NCI-H128 (cell line): ENCODE measurements at regions not wholly inside any gene's neighbourhood (a gene's known extent, or its start where the extent isn't known, plus 50 kb on each side); places are given as distances from the start of the nearest gene placed in this dataset.

Experiments
- DNase-seq: peaks from one replicate; lab custom pipeline; 2025; ENCODE audit not compliant: unreplicated experiment; lab: John Stamatoyannopoulos, UW

DNA sequence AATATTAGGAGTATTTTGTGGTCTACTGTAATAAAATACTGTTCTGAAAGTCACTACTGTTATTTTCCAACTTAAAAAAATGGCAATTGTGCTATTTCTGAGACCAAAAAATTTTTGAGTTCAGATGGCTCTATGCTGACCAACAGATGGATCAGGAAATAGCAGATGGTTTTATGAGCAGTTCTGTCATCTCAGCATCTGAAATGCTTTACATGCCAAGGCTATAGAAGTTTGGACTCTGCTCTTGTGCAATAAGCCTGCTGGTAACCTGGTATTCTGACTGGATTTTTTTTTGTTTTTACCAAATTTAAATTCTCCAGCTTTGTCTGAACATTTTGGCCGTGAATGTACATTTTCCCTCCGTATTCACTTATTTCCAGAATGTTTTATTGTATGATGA lies 1127.5 kb downstream of the GRIK2 start:
- DNase-seq, result no peak

DNA sequence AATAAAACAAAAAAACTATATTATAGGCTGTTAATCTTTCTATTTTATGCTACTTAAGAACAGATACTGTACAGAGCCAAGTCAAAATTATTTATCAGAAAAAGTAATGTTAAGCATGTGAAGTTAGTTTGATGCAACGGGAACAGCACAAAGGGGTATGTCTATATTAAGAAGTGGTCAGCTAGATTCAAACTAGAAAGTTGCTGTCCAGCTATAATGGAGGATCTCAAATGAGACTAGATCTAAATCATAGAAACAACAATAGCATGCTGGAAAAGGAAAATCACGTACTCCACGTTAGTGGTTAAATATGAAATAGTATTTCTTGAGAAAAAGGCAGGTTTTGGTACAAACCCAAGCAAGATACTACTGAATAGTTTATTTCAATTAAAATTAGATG lies 1124.0 kb downstream of the GRIK2 start:
- no peak for DNase-seq

DNA sequence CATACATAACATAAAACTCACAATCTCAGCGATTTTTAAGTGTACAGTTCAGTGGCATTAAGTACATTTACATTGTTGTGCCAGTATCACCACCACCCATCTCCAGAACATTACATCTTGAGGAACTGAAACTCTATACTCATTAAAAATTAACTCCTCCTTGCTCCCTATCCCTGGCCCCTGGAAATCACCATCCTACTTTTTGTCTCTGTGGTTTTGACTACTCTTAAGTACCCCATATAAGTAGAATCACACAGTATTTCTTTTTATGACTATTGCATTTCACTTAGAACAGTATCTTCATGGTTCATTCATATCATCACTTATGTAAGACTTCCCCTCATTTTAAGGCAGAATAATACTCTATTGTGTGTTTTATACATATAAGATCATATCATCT lies 1108.1 kb downstream of the GRIK2 start:
- no peak for DNase-seq

DNA sequence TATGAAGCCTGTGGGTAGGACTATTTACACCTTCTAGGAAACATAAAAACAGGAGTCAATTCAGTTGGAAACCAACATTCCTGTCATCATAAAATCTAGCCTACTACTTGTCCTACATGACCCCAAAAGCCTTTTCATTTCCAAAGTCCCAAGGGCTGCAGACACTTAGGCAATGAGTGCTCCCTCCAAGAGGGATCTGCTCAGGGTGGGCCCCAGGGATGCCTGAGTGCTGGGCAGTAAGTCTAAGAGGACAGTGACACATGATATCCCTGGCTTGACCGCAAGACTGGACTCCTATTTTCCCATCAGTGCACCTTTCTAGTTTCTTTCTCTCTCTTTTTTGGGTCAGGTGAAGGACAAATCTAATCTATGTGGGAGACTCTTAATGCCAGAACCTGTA lies 1101.3 kb downstream of the GRIK2 start:
- DNase-seq, result no peak

DNA sequence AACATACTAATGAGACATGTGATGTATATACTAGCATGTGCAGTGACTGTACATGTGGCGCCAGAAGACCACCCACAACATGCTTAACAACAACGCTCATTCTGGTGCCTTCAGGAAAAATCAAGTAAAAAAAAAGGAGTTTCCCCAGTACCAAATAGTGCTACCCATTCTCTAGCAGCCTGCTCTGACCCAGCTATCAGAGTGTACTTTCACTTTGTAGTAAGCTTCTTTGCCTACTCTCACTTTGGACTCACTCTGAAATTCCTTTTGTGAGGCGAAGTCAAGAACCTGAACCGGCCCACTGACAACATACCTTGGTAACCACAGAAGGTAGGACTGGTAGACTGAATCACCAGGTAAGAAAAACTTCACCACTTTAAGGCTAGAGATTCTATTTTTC lies 1100.0 kb downstream of the GRIK2 start:
- DNase-seq, result no peak

DNA sequence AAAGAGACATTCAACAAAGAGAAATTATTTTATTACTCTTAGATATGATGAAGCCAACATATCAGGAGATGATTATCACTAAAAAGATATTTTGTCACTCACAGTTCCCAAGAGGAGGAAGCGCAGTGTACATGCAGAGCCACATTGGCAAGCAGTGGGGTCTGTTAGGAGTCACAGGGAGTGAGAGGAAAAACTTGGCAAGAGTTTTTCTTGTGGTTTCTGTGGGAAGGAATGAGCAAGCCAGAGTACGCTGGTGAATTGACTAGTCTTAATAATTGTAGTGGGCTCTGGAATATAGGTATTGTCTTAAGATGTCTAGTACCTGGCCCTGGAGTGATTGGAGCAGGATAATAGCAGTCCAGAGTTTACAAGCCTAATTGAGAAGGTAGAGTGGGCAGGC lies 1095.2 kb downstream of the GRIK2 start:
- DNase-seq, result no peak

DNA sequence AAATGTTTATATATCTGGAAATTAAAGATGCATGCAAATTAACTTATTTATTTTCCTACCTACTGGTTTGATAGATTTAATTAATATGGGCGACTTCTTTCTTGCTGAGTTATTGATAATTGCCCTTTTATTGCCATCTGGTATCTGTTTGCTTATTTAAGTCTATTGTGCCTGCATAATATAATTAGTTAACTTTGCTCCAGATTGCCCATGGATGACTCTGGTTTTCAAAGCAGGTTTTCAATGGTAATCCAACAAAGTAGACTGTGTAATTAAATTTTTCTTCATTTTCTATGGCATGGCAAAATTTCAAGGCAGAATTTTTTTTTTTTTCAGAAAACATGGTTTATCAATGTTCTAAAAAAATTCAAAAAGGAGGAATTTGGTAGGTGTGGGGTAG lies 1092.0 kb downstream of the GRIK2 start:
- DNase-seq, result no peak

DNA sequence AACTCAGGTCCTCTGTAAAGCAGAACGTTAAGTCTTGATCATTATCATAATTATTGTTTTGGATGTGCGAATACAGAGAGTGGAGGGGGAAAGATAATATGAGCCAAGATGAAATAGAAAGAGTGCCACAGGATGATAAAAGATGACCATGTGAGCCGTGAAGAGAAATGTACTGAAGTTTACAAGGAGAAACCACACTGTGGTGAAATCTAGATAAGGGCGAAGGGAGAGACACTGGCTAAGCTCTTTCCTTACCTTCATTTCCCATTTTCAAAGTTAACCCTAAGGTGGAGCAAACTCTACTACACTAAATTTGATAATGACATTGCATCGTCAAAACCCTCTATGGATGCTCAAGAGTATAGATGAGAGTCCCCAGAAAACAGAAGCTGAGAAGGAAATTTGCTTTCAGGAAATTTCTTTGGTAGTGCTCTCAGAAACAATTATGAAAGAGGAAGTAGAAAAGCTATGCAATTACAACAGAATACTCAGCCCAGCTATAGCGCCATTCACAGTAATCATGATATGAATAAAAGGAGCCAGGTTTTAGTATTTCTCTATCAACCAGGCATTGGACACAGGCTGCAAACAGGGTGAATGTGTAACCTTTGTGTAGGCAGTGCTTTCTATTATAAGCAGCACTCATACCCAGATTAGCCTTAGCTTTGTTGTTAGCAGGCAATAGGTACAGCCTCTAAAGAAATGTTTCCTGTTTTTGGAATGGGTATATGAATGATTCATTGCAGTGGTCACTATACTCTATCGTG lies 1080.7 kb downstream of the GRIK2 start:
- no peak for DNase-seq

DNA sequence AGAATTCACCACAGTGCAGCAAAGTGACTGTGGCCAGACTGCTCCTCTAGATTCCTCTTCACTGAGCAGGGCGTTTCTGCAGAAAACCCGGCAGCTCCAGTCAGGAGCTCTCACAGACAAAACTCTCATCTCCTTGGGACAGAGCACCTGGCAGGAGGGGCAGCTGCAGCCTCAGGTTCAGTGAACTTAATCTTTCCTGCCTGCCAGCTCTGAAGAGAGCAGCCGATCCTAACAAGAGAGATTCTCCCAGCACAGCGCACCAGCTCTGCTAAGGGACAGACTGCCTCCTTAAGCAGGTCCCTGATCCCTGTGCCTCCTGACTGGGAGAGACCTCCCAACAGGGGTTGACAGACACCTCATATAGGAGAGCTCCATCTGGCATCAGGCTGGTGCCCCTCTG lies 1065.5 kb downstream of the GRIK2 start:
- DNase-seq, result no peak

DNA sequence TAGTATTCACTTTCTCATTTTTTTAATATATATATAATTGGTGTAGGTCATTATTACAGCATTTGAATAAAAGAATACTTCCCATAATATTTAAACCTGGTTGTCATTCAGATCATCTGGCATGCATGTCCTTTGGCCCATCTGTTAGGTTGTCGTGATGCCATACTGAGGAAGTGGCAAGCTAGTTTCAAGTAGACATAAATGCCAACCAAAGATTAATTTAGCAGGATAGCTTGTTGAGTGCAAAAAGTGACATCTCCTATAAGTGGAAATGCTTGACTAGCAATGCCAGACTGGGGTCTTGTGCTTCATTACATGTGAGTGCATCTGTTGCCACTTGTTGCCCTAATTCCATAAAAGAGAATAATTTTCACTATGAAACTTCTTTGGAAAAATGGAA lies 1044.7 kb downstream of the GRIK2 start:
- DNase-seq, result no peak

DNA sequence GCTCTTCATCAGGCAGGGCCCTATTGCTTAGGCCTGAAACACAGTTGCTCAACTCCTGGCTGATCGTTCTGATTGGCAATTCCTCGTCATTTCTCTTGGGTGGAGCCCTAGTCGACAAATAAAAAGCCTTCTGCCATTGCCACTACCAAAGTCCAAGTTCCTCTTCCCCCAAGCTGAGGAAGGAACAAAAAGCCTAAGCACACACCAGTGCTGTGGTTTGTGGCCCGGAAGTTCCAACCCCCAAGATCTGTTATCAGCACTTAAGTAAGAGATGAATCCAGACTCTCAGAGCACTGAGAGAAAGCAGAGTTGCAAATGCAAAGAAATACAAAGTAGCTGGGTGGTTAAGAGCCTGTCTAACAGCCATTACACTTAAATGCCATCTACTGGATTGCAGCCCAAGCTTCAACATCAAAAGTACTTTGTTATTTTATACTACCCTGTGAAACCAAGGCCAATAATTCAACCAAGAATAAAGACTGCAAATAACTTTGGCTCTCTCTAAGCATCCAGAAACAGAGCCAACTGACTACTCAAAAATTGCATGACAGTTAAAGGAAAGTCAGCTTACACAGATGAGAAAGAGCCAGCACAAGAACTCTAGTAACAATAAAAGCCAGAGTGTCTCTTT lies 1024.0 kb downstream of the GRIK2 start:
- no peak for DNase-seq

DNA sequence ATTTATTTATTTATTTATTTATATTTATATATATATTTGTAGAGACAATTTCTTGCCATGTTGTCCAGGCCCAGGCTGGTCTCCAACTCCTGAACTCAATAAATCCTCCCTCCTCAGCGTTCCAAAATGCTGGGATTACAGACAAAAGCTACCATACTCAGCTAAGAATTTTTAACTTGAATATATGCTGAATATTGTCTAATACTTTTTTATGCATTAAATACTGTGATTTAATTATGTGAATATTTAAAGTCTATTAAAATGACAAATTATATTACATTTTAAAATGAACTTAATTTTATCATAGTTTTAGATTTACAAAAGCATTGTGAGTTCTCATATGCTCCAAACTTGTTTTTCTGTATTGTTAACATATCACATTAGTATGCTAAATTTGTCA lies 1022.4 kb downstream of the GRIK2 start:
- DNase-seq, result no peak

DNA sequence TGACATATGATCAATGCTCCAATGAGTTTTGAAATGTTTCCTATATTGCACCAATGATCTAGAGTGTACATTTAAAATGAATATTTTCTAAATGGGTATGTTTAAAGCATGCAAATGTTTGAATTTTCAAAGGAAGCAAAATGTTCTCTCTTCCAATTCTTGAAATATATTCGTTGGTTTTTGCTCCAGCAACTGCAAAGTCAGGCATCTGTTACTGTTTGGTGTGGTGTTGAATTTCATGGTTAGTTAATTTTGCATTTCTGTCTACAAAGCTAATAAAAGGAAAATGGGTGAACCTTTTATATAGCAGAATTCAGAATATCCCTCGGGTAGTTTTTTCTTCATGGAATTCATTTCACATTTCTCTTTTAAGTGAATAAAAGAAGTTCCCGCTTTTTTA lies 1018.3 kb downstream of the GRIK2 start:
- no peak for DNase-seq

DNA sequence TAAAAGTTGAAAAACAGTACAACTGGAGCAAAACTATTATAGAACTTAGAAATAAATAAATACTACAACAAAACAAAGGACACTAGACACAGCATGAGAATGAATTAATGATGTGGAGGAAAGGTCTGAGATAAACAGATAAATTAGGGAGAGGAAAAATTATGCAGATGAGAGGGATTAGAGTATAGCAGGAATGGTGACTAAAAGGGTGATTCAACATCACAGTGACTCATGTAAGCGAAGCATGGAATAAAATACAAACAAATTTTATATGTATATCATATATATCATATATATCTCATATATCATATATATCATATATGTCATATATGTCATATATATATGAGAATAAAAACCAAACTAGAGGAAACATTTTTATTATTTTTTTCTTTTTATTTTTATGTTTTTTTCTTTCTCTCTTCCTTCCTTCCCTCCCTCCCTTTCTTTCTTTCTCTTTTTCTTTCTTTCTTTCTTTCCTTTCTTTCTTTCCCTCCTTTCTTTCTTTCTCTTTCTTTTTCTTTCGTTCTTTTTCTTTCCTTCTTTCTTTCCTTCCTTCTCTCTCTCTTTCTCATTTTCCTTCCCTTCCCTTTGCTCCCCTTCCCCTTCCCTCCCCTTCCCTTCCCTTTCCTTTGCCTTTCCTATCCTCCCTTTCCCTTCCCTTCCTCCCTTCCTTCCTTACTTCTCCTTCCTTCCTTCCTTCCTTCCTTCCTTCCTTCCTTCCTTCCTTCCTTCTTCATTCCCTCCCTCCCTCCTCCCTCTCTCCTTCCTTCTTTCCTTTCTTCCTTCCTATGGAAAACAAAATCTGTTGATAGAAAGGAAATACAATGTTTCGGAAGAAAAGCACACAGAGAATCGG lies 1014.6 kb downstream of the GRIK2 start:
- no peak for DNase-seq

DNA sequence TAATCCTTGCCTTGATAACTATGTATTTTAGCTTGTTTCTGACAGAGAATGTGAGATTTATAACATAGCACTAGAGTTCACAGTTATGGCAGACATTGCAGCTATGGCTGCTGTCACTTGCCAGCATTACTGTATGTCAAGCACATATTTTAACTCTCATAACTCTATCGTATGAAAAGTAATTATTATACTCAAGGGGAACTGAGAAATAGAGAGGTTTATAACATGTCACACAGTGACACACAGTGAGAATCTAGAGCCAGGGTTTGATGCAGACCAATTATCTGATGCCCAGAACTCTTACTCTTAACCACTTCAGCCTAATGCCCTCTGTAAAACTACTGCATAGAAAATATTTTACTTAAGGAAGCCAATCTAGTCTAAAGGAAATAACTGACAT lies 1012.4 kb downstream of the GRIK2 start:
- DNase-seq, result no peak

DNA sequence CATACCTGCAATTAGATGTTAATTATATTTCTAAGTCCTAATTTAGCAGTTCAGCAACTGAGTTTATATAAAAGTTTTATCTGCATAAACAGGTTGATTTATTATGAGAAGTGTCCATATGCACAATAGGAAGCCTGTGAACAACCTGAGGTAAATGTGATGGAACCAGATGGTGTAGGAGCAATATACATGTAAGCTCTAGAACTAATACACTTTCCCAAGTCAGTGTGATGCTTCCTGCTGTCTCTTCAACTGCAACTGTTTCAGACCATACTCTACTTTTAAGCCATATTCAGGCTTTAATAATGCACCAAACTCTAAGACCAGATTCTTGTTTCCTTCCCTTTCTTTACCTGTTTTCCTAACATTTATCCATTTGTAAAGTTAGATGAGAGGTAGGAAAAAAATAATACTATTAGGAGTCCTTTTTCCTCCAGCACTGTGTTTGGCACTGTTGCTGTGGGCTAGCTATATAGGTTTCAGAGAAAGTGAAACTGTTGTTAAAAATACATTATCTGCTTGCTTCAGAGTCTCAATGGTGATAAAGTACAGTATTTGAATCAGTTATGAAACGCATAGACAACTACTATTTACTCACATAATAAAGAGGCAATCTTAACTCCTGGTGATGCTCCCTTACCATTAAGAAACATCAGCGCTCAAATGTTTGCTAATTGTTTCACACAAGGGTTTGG lies 1009.3 kb downstream of the GRIK2 start:
- DNase-seq, result no peak

DNA sequence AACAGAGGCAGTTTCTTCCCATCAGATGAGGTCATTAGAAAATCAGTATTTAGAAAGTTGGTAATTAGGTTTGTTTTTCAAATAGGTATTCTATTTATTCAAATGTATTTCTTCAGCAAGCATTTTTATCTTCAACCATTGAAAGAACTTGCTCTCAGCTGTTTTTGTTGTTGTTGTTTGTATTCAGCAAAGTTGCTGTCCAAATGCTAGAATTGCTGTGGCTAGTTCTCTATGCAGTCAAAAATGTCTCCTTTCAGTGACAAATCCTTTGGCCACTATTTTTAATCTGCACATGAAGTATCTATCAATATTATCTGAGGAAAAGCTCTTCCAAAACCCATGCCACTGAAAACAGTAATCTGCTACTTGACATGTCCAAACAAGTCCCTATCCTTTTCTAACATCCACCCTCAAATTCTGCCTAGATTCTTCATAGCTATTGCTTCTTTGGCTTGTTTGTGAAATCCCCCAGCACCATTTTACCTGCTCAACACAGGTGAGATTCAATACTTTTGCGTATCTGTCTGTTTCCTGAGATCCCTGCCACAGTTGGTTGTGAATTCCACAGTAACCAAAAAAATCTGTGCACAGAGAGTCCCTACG lies 1005.4 kb downstream of the GRIK2 start:
- no peak for DNase-seq

DNA sequence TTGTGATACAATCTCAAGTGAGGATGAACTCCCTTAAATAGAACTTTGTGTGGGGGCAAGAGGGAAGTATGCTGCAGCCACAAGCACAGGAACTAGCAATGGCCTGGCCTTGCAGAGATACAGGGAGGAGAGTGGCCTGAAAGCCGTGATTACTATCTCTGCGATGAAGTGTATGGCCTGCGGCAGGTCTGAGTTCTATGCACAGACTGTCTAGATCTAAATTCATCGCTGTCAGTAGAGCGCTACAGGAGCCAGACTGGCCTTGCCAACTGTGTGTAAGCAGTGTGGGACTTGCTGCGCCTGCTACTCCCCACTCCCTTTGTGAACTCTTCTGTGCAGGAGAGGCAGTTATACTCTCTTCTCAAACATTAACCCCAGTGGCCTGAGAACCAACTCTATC lies 997.0 kb downstream of the GRIK2 start:
- DNase-seq, result no peak

DNA sequence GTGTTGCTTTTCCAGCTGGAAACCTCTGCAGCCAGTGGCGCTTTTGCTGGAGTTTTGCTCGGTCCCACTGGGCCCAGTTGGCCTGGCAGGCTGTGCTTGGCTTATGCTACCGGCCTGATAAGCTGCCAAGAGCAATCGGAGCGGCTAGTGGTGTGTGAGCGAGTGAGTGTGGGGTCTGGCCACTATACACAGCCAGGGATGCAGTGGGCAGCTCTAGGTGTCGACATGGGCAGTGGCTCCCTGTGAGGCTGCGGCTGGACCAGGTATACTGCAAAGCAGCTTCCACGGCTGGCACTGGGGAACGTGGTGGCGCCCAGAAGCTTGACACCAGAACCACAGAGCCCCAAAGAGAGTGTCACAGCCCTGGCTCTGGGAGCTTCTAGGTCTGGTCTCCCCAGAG lies 996.5 kb downstream of the GRIK2 start:
- no peak for DNase-seq

DNA sequence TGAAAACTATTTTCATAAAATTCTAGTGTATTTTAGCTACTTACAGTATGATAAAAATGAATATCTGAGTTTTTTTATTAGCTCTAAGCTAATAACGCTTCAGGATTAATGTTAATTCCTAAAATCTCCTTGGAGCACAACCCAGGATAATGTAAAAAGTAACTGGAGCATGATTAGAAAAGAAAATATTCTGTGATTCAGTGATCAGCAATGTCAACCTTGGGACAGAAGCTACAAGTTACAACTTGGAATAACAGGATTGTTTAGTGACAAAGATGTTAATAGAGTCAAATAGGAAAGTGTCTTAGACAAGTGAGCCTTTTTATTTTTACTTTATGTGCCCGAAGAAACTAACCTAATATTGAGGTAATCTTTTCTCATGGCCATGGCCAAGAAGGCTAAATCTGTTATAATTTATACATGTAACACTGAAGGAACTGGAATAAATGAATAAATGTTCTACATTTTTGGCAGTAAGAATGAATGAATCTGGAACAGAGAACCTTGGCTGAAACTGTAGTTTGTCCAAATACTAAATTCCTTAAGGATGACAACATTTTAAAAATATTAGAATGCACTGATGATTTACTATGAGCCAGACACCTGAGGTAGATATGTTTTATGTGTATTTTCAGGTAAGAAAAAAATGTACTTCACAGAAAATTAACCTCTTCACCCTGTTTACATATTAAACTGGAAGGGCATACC lies 994.0 kb downstream of the GRIK2 start:
- DNase-seq, result no peak
